ENCODE measurements at regions not wholly inside any gene's neighbourhood (a gene's known extent, or its start where the extent isn't known, plus 50 kb on each side); places are given as distances from the start of the nearest gene placed in this dataset.

- Histone ChIP-seq H3K9me3 (no peaks in the 10 kb centered on the region), H3K4me1 (no peaks in the 10 kb centered on the region), H3K27ac (no peak overlapping the region), H3K36me3 (no peaks in the 10 kb centered on the region), H3K27me3 (no peaks in the 10 kb centered on the region), H3K4me3 (no peak overlapping the region)
- intact Hi-C loops (cut with DNase I) = no loop called here
- DNase-seq (no peak), ATAC-seq (no peak)
- TF ChIP-seq, protein P1, sequence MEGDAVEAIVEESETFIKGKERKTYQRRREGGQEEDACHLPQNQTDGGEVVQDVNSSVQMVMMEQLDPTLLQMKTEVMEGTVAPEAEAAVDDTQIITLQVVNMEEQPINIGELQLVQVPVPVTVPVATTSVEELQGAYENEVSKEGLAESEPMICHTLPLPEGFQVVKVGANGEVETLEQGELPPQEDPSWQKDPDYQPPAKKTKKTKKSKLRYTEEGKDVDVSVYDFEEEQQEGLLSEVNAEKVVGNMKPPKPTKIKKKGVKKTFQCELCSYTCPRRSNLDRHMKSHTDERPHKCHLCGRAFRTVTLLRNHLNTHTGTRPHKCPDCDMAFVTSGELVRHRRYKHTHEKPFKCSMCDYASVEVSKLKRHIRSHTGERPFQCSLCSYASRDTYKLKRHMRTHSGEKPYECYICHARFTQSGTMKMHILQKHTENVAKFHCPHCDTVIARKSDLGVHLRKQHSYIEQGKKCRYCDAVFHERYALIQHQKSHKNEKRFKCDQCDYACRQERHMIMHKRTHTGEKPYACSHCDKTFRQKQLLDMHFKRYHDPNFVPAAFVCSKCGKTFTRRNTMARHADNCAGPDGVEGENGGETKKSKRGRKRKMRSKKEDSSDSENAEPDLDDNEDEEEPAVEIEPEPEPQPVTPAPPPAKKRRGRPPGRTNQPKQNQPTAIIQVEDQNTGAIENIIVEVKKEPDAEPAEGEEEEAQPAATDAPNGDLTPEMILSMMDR (IDR thresholded peaks at IDR 0.05) = no peak
Measured at GRCh38 chr16:72401084-72401361, 229.1 kb upstream of the PMFBP1 start.

GRCh38 chr16:72400257-72401083 lies 228.5 kb upstream of the PMFBP1 start:
- no peaks in the 10 kb centered on the region for H3K4me1 ChIP-seq
- no peaks in the 10 kb centered on the region for H3K9me3 ChIP-seq
- no peak overlapping the region for H3K4me3 ChIP-seq
- TF ChIP-seq, protein P1 (IDR thresholded peaks at IDR 0.05) = peak; percentile 60 to 73
- DNase-seq = peak in 2 of 4 donors; percentile 50 to 71
- no peaks in the 10 kb centered on the region for H3K27me3 ChIP-seq
- ATAC-seq = peak; percentile 90
- H3K27ac ChIP-seq = no peak overlapping the region
- intact Hi-C loops (cut with DNase I) = no loop called here
- H3K36me3 ChIP-seq = no peaks in the 10 kb centered on the region

GRCh38 chr16:72399811-72400210 lies 227.9 kb upstream of the PMFBP1 start:
- H3K4me1 ChIP-seq = no peaks in the 10 kb centered on the region
- ATAC-seq = no peak
- H3K27ac ChIP-seq = no peak overlapping the region
- TF ChIP-seq, protein P1 (IDR thresholded peaks at IDR 0.05) = no peak
- no peaks in the 10 kb centered on the region for H3K36me3 ChIP-seq
- H3K4me3 ChIP-seq = no peak overlapping the region
- intact Hi-C loops (cut with DNase I) = no loop called here
- H3K9me3 ChIP-seq = peaks cover 0 to 6% of the 10 kb centered on the region in 2 donors
- DNase-seq = no peak
- no peaks in the 10 kb centered on the region for H3K27me3 ChIP-seq

- H3K36me3 ChIP-seq = no peaks in the 10 kb centered on the region
- DNase-seq (peak in 1 of 4 donors; percentile 28), ATAC-seq (no peak)
- no peaks in the 10 kb centered on the region for H3K4me1 ChIP-seq
- intact Hi-C loops (cut with DNase I) = no loop called here
- H3K9me3 ChIP-seq = peaks cover 0 to 15% of the 10 kb centered on the region in 2 donors
- TF ChIP-seq, protein P1 (IDR thresholded peaks at IDR 0.05) = no peak
- no peak overlapping the region for H3K4me3 ChIP-seq
- no peaks in the 10 kb centered on the region for H3K27me3 ChIP-seq
- no peak overlapping the region for H3K27ac ChIP-seq
Measured at GRCh38 chr16:72397876-72398275, 225.9 kb upstream of the PMFBP1 start.

GRCh38 chr16:72394526-72394925 lies 222.6 kb upstream of the PMFBP1 start:
- DNase-seq (no peak), ATAC-seq (no peak)
- H3K4me3 ChIP-seq = no peak overlapping the region
- no peak overlapping the region for H3K27ac ChIP-seq
- intact Hi-C loops (cut with DNase I) = no loop called here
- TF ChIP-seq, protein P1 (IDR thresholded peaks at IDR 0.05) = no peak
- H3K4me1 ChIP-seq = no peaks in the 10 kb centered on the region
- peaks cover 0 to 15% of the 10 kb centered on the region in 2 donors for H3K9me3 ChIP-seq
- peaks cover 0 to 4% of the 10 kb centered on the region in 2 donors for H3K36me3 ChIP-seq
- H3K27me3 ChIP-seq = no peaks in the 10 kb centered on the region
